Sigmoid colon (tissue), 6 donors: ENCODE measurements at regions not wholly inside any gene's neighbourhood (a gene's known extent, or its start where the extent isn't known, plus 50 kb on each side); places are given as distances from the start of the nearest gene placed in this dataset.

Source experiments
- DNase-seq: peaks from one replicate; pipeline ENCODE4 v3.0.0-alpha.2; 2019
- H3K27ac ChIP-seq, 4 donors: fragments of 200-600 bp; sonication (generic); one replicate each; pipeline ENCODE4 v1.5.1; 2016 to 2019; ENCODE audit warnings: mild to moderate bottlenecking in 1 of 4
- H3K27me3 ChIP-seq, 3 donors: fragments of 200-600 bp; sonication (generic); one replicate each; pipeline ENCODE4 v1.5.1; 2019; ENCODE audit warnings: mild to moderate bottlenecking in 1 of 3
- H3K36me3 ChIP-seq, 4 donors: fragments of 200-600 bp; sonication (generic); one replicate each; pipeline ENCODE4 v1.5.1; 2016 to 2019
- H3K4me1 ChIP-seq, 4 donors: fragments of 200-600 bp; sonication (generic); one replicate each; pipeline ENCODE4 v1.5.1; 2017 to 2019
- H3K4me3 ChIP-seq, 4 donors: fragments of 200-600 bp; sonication (generic); one replicate each; pipeline ENCODE4 v1.5.1; 2017 to 2019; ENCODE audit warnings: mild to moderate bottlenecking in 2 of 4, moderate library complexity in 1 of 4
- H3K9me3 ChIP-seq, 4 donors: fragments of 200-600 bp in 3 of 4; sonication (generic) in 3 of 4; one replicate each; pipeline versions ENCODE4 v1.5.1 to v1.6.1; 2013 to 2019
- EP300 ChIP-seq, 4 donors: sonication (generic); formaldehyde crosslinking; IDR thresholded peaks; one replicate each; pipeline ENCODE4 v1.6.1; 2017; ENCODE audit warnings: antibody characterized with exemption in 4 of 4
- POLR2A ChIP-seq, 2 donors: fragments of 450-650 bp; IDR thresholded peaks; one replicate each; pipeline ENCODE4 v1.6.1; 2016; ENCODE audit warnings: antibody characterized with exemption in 2 of 2, mild to moderate bottlenecking in 2 of 2, moderate library complexity in 2 of 2
- POLR2AphosphoS5 ChIP-seq, 4 donors: sonication (generic); formaldehyde crosslinking; IDR thresholded peaks; one replicate each; pipeline ENCODE4 v1.6.1; 2017; ENCODE audit warnings: antibody characterized with exemption in 4 of 4
- WGBS, 2 donors: extraction: QIAGEN DNeasy Blood & Tissue Kit; methylation state at CpG; one replicate each; pipeline ENCODE4 v1.1.7; 2013; 5-methylcytosine and 5-hydroxymethylcytosine counted together
- intact Hi-C: fragments of 100-400 bp; cut with DNase I; formaldehyde crosslinking; loops from one replicate; pipeline ENCODE4 v1.15.1; 2023
- TF ChIP-seq, protein P1 (sequence below), 4 experiments: fragments of 450-650 bp in 3 of 4; fragments of 200-600 bp in 1 of 4; IDR thresholded peaks; one replicate each; pipeline ENCODE4 v1.5.1; 2016 to 2019; ENCODE audit warnings: antibody characterized with exemption in 4 of 4, mild to moderate bottlenecking in 3 of 4, moderate library complexity in 2 of 4
- donor health status: healthy with polysubstance abuse.
- donor health status: healthy.

DNA sequence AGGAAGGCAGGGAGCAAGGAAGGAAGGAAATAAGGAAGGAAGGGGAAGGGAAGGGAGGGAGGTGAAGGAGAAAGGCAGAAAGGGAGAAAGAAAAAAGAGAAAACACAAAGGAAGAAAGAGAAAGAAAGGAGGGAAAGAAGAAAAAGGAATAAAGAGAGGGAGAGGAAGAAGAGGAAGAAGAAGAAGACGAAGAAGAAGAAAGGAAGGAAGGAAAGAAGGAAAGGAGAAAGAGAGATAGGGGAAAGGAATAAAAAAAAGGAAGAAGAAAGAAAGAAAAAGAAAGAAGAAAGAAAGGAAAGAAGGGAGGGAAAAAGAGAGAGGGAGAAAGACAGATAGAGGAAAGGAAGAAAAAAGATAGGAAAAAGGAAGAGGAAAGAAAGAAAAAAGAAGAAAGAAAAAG, 128.0 kb downstream of the MXRA5 start:
- Histone ChIP-seq H3K27ac (no peak overlapping the region), H3K4me3 (no peak overlapping the region), H3K36me3 (no peaks in the 10 kb centered on the region), H3K4me1 (no peaks in the 10 kb centered on the region), H3K9me3 (no peaks in the 10 kb centered on the region), H3K27me3 (no peaks in the 10 kb centered on the region)
- intact Hi-C loops, result no loop called here
- WGBS, 2 donors, result 73 to 79% methylated on average over 1 of the region's 1 CpG
- TF ChIP-seq, protein P1, sequence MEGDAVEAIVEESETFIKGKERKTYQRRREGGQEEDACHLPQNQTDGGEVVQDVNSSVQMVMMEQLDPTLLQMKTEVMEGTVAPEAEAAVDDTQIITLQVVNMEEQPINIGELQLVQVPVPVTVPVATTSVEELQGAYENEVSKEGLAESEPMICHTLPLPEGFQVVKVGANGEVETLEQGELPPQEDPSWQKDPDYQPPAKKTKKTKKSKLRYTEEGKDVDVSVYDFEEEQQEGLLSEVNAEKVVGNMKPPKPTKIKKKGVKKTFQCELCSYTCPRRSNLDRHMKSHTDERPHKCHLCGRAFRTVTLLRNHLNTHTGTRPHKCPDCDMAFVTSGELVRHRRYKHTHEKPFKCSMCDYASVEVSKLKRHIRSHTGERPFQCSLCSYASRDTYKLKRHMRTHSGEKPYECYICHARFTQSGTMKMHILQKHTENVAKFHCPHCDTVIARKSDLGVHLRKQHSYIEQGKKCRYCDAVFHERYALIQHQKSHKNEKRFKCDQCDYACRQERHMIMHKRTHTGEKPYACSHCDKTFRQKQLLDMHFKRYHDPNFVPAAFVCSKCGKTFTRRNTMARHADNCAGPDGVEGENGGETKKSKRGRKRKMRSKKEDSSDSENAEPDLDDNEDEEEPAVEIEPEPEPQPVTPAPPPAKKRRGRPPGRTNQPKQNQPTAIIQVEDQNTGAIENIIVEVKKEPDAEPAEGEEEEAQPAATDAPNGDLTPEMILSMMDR (IDR thresholded peaks at IDR 0.05), result no peak
- no peak for DNase-seq

DNA sequence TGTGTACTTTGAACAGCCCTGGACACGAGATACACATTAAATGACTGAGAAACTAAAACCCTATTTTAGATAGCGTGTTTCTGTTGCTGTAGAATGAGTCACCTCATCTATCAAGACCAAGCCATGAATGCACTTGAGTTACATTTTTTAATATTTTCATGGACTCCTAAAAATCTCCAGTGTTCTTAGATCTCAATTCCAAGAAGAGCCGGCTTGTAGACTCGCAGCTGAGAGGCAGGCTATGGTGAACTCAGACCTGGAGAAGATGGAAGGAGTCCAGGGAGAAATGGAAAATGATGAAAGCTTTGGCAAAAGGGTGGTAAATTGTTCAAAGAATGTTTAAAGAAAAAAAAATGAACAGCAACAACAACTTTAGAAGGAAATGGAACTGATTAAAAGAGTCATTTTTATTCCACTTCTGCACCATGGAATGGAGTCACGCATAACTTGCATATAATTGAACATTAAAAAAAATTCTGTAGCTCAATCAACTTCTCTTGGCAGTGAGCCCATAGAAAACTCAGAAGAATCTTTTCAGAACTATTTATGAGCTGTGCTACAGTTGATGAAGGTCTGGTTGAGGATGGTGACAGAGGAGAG, 129.8 kb downstream of the MXRA5 start:
- DNase-seq, result no peak
- no peaks in the 10 kb centered on the region for H3K4me1 ChIP-seq
- H3K4me3 ChIP-seq, result no peak overlapping the region
- H3K9me3 ChIP-seq, result no peaks in the 10 kb centered on the region
- no peaks in the 10 kb centered on the region for H3K36me3 ChIP-seq
- intact Hi-C loops, result no loop called here
- H3K27ac ChIP-seq, result no peak overlapping the region
- TF ChIP-seq, protein P1 (IDR thresholded peaks at IDR 0.05), result no peak
- TF ChIP-seq POLR2AphosphoS5 (IDR thresholded peaks at IDR 0.05) (no peak), POLR2A (IDR thresholded peaks at IDR 0.05) (no peak), EP300 (IDR thresholded peaks at IDR 0.05) (no peak)
- 74 to 83% methylated on average over 5 of the region's 5 CpGs for WGBS, 2 donors
- no peaks in the 10 kb centered on the region for H3K27me3 ChIP-seq

DNA sequence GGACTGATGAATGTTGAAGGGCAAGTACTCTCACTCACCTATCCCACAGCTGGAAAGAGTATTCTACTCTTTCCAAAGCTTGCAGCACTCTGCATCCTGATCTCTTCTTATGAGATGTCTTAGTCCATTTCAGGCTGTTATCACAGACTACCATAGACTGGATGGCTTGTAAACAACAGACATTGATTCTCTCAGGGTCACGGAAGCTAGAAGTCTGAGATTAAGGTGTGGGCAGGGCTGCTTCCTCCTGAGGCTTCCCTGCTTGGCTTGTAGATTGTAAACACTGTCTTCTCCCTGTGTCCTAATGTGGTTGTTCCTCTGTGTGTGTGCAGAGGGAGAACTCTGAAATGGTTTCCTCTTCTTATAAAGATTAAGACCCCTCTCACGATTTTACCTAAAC, 131.2 kb downstream of the MXRA5 start:
- no peaks in the 10 kb centered on the region for H3K9me3 ChIP-seq
- H3K27me3 ChIP-seq, result no peaks in the 10 kb centered on the region
- H3K27ac ChIP-seq, result no peak overlapping the region
- DNase-seq, result no peak
- H3K36me3 ChIP-seq, result no peaks in the 10 kb centered on the region
- WGBS, 2 donors, result 36 to 62% methylated on average over 2 of the region's 2 CpGs
- no peaks in the 10 kb centered on the region for H3K4me1 ChIP-seq
- H3K4me3 ChIP-seq, result no peak overlapping the region
- intact Hi-C loops, result no loop called here
- TF ChIP-seq POLR2A (IDR thresholded peaks at IDR 0.05) (no peak), POLR2AphosphoS5 (IDR thresholded peaks at IDR 0.05) (no peak), EP300 (IDR thresholded peaks at IDR 0.05) (no peak)
- TF ChIP-seq, protein P1 (IDR thresholded peaks at IDR 0.05), result no peak

DNA sequence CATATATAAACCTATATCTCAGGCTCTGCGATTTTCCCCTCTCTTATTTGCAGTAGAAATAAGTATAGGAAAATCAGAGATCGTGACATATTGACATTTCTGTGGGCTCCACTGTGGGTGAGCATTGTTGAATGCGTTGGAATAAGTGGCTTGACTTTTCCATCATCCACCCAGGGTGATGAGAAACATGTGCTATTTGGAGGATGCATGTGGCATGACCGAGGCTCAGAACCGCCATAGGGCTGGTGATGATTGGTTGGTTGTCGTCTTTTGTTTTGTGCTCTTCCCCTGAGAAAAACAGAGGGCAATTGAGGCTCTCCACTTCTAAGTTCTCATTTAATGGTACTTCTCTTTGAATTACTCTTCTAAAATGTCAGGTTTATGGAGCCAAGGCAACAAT, 140.1 kb downstream of the MXRA5 start:
- Histone ChIP-seq H3K36me3 (no peaks in the 10 kb centered on the region), H3K9me3 (no peaks in the 10 kb centered on the region), H3K27me3 (no peaks in the 10 kb centered on the region), H3K4me3 (no peak overlapping the region), H3K4me1 (no peaks in the 10 kb centered on the region), H3K27ac (no peak overlapping the region)
- no peak for TF ChIP-seq POLR2A (IDR thresholded peaks at IDR 0.05)
- no peak for TF ChIP-seq EP300 (IDR thresholded peaks at IDR 0.05)
- TF ChIP-seq POLR2AphosphoS5 (IDR thresholded peaks at IDR 0.05), result no peak
- TF ChIP-seq, protein P1 (IDR thresholded peaks at IDR 0.05), result no peak
- intact Hi-C loops, result no loop called here
- DNase-seq, result no peak
- 88 to 93% methylated on average over 6 of the region's 6 CpGs for WGBS, 2 donors

DNA sequence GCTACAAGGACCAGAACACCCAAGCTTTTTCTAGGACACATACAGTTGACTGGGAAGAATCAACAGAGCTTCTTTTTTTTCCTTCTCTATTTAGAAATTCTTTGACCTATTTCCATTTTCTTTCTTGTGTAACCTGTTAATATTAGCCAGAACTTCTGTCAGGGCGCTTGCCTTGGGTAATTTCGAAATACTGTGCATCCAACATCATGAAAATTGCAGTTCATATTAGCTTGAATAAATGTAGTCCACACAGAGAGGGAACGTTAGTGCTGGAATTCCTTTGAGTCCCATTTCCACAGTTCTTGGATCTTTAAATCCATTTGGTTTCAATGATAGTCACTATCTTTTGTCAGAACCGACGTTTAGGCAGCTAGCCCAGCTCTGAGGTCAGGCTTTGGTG, 141.8 kb downstream of the MXRA5 start:
- no peaks in the 10 kb centered on the region for H3K9me3 ChIP-seq
- no peak for TF ChIP-seq EP300 (IDR thresholded peaks at IDR 0.05)
- TF ChIP-seq POLR2A (IDR thresholded peaks at IDR 0.05), result no peak
- TF ChIP-seq, protein P1 (IDR thresholded peaks at IDR 0.05), result no peak
- peak in 2 of 4 donors; percentile 10 to 13 for TF ChIP-seq POLR2AphosphoS5 (IDR thresholded peaks at IDR 0.05)
- no peak overlapping the region for H3K4me3 ChIP-seq
- no peaks in the 10 kb centered on the region for H3K27me3 ChIP-seq
- no peak overlapping the region for H3K27ac ChIP-seq
- intact Hi-C loops, result no loop called here
- 76 to 77% methylated on average over 5 of the region's 5 CpGs for WGBS, 2 donors
- no peaks in the 10 kb centered on the region for H3K4me1 ChIP-seq
- no peaks in the 10 kb centered on the region for H3K36me3 ChIP-seq
- no peak for DNase-seq
